ENCODE measurements at regions not wholly inside any gene's neighbourhood (a gene's known extent, or its start where the extent isn't known, plus 50 kb on each side); places are given as distances from the start of the nearest gene placed in this dataset.

GRCh38 chr1:220410611-220411010, 117.3 kb upstream of the MARK1 start:
- TF ChIP-seq CTCF (IDR thresholded peaks at IDR 0.05; ENCODE audit: borderline replicate concordance, extremely low read depth, low read length, poor library complexity, severe bottlenecking) (no peak), EZH2 (IDR thresholded peaks at IDR 0.05; ENCODE audit: borderline replicate concordance, low read depth, low read length, severe bottlenecking) (no peak)
